ENCODE measurements at regions not wholly inside any gene's neighbourhood (a gene's known extent, or its start where the extent isn't known, plus 50 kb on each side); places are given as distances from the start of the nearest gene placed in this dataset.

- TF ChIP-seq, protein P1, sequence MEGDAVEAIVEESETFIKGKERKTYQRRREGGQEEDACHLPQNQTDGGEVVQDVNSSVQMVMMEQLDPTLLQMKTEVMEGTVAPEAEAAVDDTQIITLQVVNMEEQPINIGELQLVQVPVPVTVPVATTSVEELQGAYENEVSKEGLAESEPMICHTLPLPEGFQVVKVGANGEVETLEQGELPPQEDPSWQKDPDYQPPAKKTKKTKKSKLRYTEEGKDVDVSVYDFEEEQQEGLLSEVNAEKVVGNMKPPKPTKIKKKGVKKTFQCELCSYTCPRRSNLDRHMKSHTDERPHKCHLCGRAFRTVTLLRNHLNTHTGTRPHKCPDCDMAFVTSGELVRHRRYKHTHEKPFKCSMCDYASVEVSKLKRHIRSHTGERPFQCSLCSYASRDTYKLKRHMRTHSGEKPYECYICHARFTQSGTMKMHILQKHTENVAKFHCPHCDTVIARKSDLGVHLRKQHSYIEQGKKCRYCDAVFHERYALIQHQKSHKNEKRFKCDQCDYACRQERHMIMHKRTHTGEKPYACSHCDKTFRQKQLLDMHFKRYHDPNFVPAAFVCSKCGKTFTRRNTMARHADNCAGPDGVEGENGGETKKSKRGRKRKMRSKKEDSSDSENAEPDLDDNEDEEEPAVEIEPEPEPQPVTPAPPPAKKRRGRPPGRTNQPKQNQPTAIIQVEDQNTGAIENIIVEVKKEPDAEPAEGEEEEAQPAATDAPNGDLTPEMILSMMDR (IDR thresholded peaks at IDR 0.05; ENCODE audit: unreplicated experiment) = no peak
- Mint-ChIP-seq H3K27me3 (ENCODE audit: insufficient read depth, unreplicated experiment) (no peaks in the 10 kb centered on the region), H3K4me3 (ENCODE audit: unreplicated experiment) (no peak overlapping the region), H3K36me3 (ENCODE audit: insufficient read depth, unreplicated experiment) (no peaks in the 10 kb centered on the region), H3K27ac (ENCODE audit: low read depth, unreplicated experiment) (no peak overlapping the region), H3K9me3 (ENCODE audit: unreplicated experiment) (peaks cover 8% of the 10 kb centered on the region), H3K4me1 (ENCODE audit: insufficient read depth, unreplicated experiment) (no peaks in the 10 kb centered on the region)
- no peak for DNase-seq (ENCODE audit: unreplicated experiment)
- POLR2A ChIA-PET = interaction anchor here (0.6 kb wide), 1 partner anchor 249 kb away, joined by 3 read pairs; no protein-coding TSS in a partner anchor
- intact Hi-C loops (cut with micrococcal nuclease) = no loop called here
- CTCF ChIA-PET = interaction anchor here (0.8 kb wide), 1 partner anchor 47 kb away, joined by 3 read pairs; no protein-coding TSS in a partner anchor
- BruUV-seq (replicated peaks) = no TSS peak
Observed at GRCh38 chr3:70882104-70882503, 569.7 kb upstream of the MDFIC2 start.

- TF ChIP-seq, protein P1 (IDR thresholded peaks at IDR 0.05; ENCODE audit: unreplicated experiment) = no peak
- Mint-ChIP-seq H3K27ac (ENCODE audit: low read depth, unreplicated experiment) (no peak overlapping the region), H3K4me3 (ENCODE audit: unreplicated experiment) (no peak overlapping the region), H3K9me3 (ENCODE audit: unreplicated experiment) (peaks cover 9% of the 10 kb centered on the region), H3K4me1 (ENCODE audit: insufficient read depth, unreplicated experiment) (no peaks in the 10 kb centered on the region), H3K27me3 (ENCODE audit: insufficient read depth, unreplicated experiment) (no peaks in the 10 kb centered on the region), H3K36me3 (ENCODE audit: insufficient read depth, unreplicated experiment) (no peaks in the 10 kb centered on the region)
- no TSS peak for BruUV-seq (replicated peaks)
- intact Hi-C loops (cut with micrococcal nuclease) = no loop called here
- CTCF ChIA-PET = interaction anchor here (0.7 to 0.9 kb wide), 2 partner anchors 10 to 12 kb away, joined by 3 to 4 read pairs; no protein-coding TSS in a partner anchor
- DNase-seq (ENCODE audit: unreplicated experiment) = no peak
- POLR2A ChIA-PET = no interaction called here
Observed at GRCh38 chr3:70880421-70880820, 568.0 kb upstream of the MDFIC2 start.

DNA sequence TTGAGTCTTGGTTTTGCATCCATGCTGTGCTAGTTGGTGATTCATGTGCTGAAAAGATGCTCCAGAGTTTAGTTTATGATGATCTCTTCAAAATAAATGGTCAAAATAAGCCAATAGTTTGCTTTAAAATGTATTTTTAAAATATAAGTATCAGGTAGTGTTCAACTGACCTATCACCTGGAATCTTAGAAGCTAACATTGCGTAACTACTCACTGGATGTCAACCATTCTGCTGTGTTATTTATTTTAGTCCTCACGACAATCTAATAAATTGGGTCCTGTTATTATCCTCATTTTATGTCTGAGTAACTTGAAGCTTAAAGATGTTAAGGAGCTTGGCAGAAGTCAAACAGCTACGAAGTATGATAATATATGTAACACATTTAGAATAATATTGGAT, 563.7 kb upstream of the MDFIC2 start:
- BruUV-seq (replicated peaks) = no TSS peak
- peaks cover 9% of the 10 kb centered on the region for H3K9me3 Mint-ChIP-seq (ENCODE audit: unreplicated experiment)
- DNase-seq (ENCODE audit: unreplicated experiment) = no peak
- TF ChIP-seq, protein P1 (IDR thresholded peaks at IDR 0.05; ENCODE audit: unreplicated experiment) = no peak
- intact Hi-C loops (cut with micrococcal nuclease) = no loop called here
- no peak overlapping the region for H3K4me3 Mint-ChIP-seq (ENCODE audit: unreplicated experiment)
- H3K27ac Mint-ChIP-seq (ENCODE audit: low read depth, unreplicated experiment) = no peak overlapping the region
- H3K36me3 Mint-ChIP-seq (ENCODE audit: insufficient read depth, unreplicated experiment) = no peaks in the 10 kb centered on the region
- ChIA-PET POLR2A (interaction anchor here (0.6 kb wide), 1 partner anchor 1832 kb away, joined by 3 read pairs; no protein-coding TSS in a partner anchor), CTCF (interaction anchor here (0.9 kb wide), 1 partner anchor 37 kb away, joined by 5 read pairs; no protein-coding TSS in a partner anchor)
- H3K4me1 Mint-ChIP-seq (ENCODE audit: insufficient read depth, unreplicated experiment) = peaks cover 9% of the 10 kb centered on the region
- no peaks in the 10 kb centered on the region for H3K27me3 Mint-ChIP-seq (ENCODE audit: insufficient read depth, unreplicated experiment)

GRCh38 chr3:70874196-70874595, 561.8 kb upstream of the MDFIC2 start:
- Mint-ChIP-seq H3K9me3 (ENCODE audit: unreplicated experiment) (peaks cover 9% of the 10 kb centered on the region), H3K27me3 (ENCODE audit: insufficient read depth, unreplicated experiment) (no peaks in the 10 kb centered on the region), H3K4me1 (ENCODE audit: insufficient read depth, unreplicated experiment) (peaks cover 9% of the 10 kb centered on the region), H3K4me3 (ENCODE audit: unreplicated experiment) (no peak overlapping the region), H3K36me3 (ENCODE audit: insufficient read depth, unreplicated experiment) (no peaks in the 10 kb centered on the region), H3K27ac (ENCODE audit: low read depth, unreplicated experiment) (no peak overlapping the region)
- DNase-seq (ENCODE audit: unreplicated experiment) = no peak
- intact Hi-C loops (cut with micrococcal nuclease) = no loop called here
- no TSS peak for BruUV-seq (replicated peaks)
- ChIA-PET POLR2A (no interaction called here), CTCF (no interaction called here)
- TF ChIP-seq, protein P1 (IDR thresholded peaks at IDR 0.05; ENCODE audit: unreplicated experiment) = no peak
